ENCODE measurements at regions not wholly inside any gene's neighbourhood (a gene's known extent, or its start where the extent isn't known, plus 50 kb on each side); places are given as distances from the start of the nearest gene placed in this dataset.

DNA sequence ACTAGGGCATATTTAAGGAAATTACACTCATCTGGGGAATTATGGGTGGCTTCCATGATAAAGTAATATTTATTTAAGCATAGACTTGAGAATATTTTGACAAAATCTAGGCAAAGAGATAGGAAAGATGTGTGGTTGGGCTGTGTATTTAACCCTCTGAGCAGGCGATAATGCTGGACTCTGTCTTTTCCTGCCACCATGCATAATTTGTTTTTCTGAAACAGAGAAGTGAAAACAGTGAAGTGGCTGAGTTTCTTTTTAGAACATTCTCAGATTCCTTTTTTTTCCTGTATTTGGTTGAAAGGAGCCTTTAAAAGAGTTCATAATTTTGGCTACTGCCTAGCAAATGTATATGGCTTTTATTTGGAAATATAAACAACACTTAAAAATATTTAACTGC lies 104.8 kb upstream of the CDH19 start:
- H3K4me3 ChIP-seq (ENCODE audit: low read depth in 1 of 2, low read length in 1 of 2), result no peak overlapping the region
- H3K36me3 ChIP-seq, result no peaks in the 10 kb centered on the region
- TF ChIP-seq, protein P1, sequence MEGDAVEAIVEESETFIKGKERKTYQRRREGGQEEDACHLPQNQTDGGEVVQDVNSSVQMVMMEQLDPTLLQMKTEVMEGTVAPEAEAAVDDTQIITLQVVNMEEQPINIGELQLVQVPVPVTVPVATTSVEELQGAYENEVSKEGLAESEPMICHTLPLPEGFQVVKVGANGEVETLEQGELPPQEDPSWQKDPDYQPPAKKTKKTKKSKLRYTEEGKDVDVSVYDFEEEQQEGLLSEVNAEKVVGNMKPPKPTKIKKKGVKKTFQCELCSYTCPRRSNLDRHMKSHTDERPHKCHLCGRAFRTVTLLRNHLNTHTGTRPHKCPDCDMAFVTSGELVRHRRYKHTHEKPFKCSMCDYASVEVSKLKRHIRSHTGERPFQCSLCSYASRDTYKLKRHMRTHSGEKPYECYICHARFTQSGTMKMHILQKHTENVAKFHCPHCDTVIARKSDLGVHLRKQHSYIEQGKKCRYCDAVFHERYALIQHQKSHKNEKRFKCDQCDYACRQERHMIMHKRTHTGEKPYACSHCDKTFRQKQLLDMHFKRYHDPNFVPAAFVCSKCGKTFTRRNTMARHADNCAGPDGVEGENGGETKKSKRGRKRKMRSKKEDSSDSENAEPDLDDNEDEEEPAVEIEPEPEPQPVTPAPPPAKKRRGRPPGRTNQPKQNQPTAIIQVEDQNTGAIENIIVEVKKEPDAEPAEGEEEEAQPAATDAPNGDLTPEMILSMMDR (IDR thresholded peaks at IDR 0.05), result no peak

DNA sequence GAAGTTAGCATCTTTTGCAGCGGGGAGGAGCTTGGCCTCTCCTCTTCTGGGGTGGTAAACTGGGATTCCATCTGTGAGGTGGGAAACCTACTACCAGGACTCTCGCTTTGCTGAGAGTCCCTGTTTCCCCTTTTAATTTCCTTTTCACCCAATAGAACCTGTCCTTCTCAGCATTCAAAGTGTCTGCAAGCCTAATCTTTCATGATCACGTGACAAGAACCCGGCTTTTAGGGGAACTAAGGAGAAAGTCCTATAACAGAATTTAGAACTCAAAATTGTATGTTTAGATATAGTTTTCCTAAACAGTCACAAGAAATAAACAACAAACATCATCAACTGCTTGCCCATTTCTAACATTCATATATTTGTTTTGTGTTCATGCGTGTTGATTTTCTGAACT lies 103.6 kb upstream of the CDH19 start:
- H3K4me3 ChIP-seq (ENCODE audit: low read depth in 1 of 2, low read length in 1 of 2), result no peak overlapping the region
- no peaks in the 10 kb centered on the region for H3K4me1 ChIP-seq (ENCODE audit: control insufficient read depth in 1 of 2, insufficient read depth in 1 of 2, low read depth in 1 of 2, low read length in 1 of 2)
- H3K27ac ChIP-seq, result no peak overlapping the region
- H3K36me3 ChIP-seq, result no peaks in the 10 kb centered on the region
- no peaks in the 10 kb centered on the region for H3K9me3 ChIP-seq
- no peaks in the 10 kb centered on the region for H3K27me3 ChIP-seq
- TF ChIP-seq, protein P1 (IDR thresholded peaks at IDR 0.05), result no peak

More for the DNA sequence above, 104.8 kb upstream of the CDH19 start:
- no peaks in the 10 kb centered on the region for H3K9me3 ChIP-seq
- no peaks in the 10 kb centered on the region for H3K4me1 ChIP-seq (ENCODE audit: control insufficient read depth in 1 of 2, insufficient read depth in 1 of 2, low read depth in 1 of 2, low read length in 1 of 2)
- H3K27ac ChIP-seq, result no peak overlapping the region
- H3K27me3 ChIP-seq, result no peaks in the 10 kb centered on the region

DNA sequence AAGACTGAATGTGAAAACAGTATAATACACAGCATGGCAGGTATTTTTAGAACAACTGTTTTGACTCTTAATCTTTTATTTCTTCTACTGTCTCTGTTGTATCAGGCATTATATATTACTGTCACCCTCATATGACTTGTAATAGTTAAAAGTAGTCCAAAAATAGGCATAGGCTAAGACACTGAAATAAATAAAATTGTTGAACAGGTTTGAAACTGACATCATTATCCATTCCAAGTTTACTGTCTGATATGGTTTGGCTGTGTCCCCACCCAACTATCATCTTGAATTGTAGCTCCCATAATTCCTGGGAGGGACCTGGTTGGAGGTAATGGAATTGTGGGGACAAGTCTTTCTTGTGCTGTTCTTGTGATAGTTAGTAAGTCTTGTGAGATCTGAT lies 91.4 kb upstream of the CDH19 start:
- no peaks in the 10 kb centered on the region for H3K27me3 ChIP-seq
- no peaks in the 10 kb centered on the region for H3K9me3 ChIP-seq
- TF ChIP-seq, protein P1 (IDR thresholded peaks at IDR 0.05), result no peak
- H3K4me1 ChIP-seq (ENCODE audit: control insufficient read depth in 1 of 2, insufficient read depth in 1 of 2, low read depth in 1 of 2, low read length in 1 of 2), result no peaks in the 10 kb centered on the region
- no peak overlapping the region for H3K4me3 ChIP-seq (ENCODE audit: low read depth in 1 of 2, low read length in 1 of 2)
- no peaks in the 10 kb centered on the region for H3K36me3 ChIP-seq
- H3K27ac ChIP-seq, result no peak overlapping the region

DNA sequence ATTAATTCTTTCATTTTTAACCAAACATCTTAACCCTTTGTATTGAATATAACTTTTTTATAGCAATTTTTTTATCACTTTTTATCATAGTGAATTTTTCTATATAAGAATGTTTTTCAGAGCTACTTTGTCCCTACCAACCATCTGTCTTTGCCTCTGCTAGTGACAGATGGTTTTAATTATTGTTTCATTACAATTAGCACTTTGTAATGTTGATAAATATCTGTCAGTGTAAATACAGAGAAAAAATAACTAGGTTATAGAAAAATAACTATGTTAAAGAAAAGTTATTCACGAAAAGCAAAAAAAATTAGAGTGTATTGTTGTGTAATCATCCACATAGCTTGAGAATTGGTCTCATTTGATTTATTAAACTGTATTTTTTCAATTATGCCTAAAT lies 91.0 kb upstream of the CDH19 start:
- no peaks in the 10 kb centered on the region for H3K9me3 ChIP-seq
- no peaks in the 10 kb centered on the region for H3K4me1 ChIP-seq (ENCODE audit: control insufficient read depth in 1 of 2, insufficient read depth in 1 of 2, low read depth in 1 of 2, low read length in 1 of 2)
- H3K4me3 ChIP-seq (ENCODE audit: low read depth in 1 of 2, low read length in 1 of 2), result no peak overlapping the region
- no peaks in the 10 kb centered on the region for H3K27me3 ChIP-seq
- H3K27ac ChIP-seq, result no peak overlapping the region
- TF ChIP-seq, protein P1 (IDR thresholded peaks at IDR 0.05), result no peak
- H3K36me3 ChIP-seq, result no peaks in the 10 kb centered on the region

DNA sequence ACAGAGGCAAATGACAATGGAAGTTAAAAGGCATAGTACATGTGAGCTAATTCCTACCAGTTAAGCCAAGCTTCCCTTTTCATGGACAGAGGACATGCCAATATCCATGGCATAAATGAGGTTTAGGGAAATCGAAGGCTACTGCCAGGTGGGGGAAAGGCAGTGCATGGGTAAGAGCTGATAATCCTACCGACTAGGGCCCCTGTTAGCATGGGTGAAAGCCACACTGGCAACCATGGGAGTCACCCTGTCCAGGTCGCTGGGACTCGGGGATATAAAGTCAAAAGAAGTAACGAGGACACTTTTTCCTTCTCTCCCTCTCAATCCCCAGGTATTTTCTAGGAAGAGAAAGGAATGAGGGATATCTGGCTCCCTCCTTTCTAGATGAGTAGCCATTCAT lies 83.7 kb upstream of the CDH19 start:
- TF ChIP-seq, protein P1 (IDR thresholded peaks at IDR 0.05), result no peak
- Histone ChIP-seq H3K27me3 (no peaks in the 10 kb centered on the region), H3K9me3 (no peaks in the 10 kb centered on the region), H3K27ac (no peak overlapping the region), H3K36me3 (no peaks in the 10 kb centered on the region), H3K4me3 (ENCODE audit: low read depth in 1 of 2, low read length in 1 of 2) (no peak overlapping the region), H3K4me1 (ENCODE audit: control insufficient read depth in 1 of 2, insufficient read depth in 1 of 2, low read depth in 1 of 2, low read length in 1 of 2) (no peaks in the 10 kb centered on the region)

DNA sequence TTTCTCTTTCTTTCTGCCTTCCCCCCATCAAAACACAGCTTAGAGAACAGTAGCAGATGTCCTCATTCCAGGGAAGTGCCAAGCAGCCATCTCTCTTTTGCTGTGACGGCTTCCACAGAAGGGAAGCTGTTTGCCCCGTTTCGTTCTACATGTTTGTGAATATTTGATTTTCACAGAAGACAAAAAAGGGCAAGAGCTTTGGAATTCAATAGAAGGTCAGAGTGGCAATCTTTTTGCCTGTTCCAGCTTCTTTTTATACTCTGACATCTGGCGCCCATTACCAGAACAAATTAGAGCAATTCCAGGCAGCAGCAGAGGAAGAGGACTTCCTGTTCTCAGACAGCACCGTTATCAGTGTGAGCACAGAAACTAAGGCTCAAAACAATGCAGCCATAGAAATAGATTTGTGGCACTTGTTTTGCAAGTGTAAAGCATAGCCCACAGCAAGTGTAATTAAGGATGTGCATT lies 79.0 kb upstream of the CDH19 start:
- Histone ChIP-seq H3K27ac (no peak overlapping the region), H3K9me3 (no peaks in the 10 kb centered on the region), H3K36me3 (no peaks in the 10 kb centered on the region), H3K27me3 (no peaks in the 10 kb centered on the region), H3K4me3 (ENCODE audit: low read depth in 1 of 2, low read length in 1 of 2) (no peak overlapping the region), H3K4me1 (ENCODE audit: control insufficient read depth in 1 of 2, insufficient read depth in 1 of 2, low read depth in 1 of 2, low read length in 1 of 2) (no peaks in the 10 kb centered on the region)
- TF ChIP-seq, protein P1 (IDR thresholded peaks at IDR 0.05), result no peak

Measured in neutrophil (primary cell).